ENCODE measurements at regions not wholly inside any gene's neighbourhood (a gene's known extent, or its start where the extent isn't known, plus 50 kb on each side); places are given as distances from the start of the nearest gene placed in this dataset.

GRCh38 chr2:224257156-224257555 is 144.8 kb downstream of the FAM124B start:
- H3K4me1 ChIP-seq (ENCODE audit: control insufficient read depth, extremely low read depth, insufficient read depth, low read length): no peaks in the 10 kb centered on the region
- no peak overlapping the region for H2AFZ ChIP-seq (ENCODE audit: low read depth, low read length)
- ChIA-PET CTCF (interaction anchor here (1.0 to 2.2 kb wide), 4 partner anchors 9 to 263 kb away, joined by 3 to 8 read pairs (median 6); no protein-coding TSS in a partner anchor), POLR2A (no interaction called here)
- H3K79me2 ChIP-seq (ENCODE audit: control insufficient read depth, insufficient read depth, low read length): no peaks in the 10 kb centered on the region
- H3K9me3 ChIP-seq (replicated peaks; ENCODE audit: control insufficient read depth, insufficient read depth, low read length): no peaks in the 10 kb centered on the region
- no peaks in the 10 kb centered on the region for H3K9me1 ChIP-seq (replicated peaks; ENCODE audit: control insufficient read depth, extremely low read depth, insufficient read depth, low read length)
- TF ChIP-seq POLR2AphosphoS5 (IDR thresholded peaks at IDR 0.05; ENCODE audit: insufficient read depth, low read depth, low read length): no peak
- TF ChIP-seq GATA2 (IDR thresholded peaks at IDR 0.05; ENCODE audit: insufficient read depth, insufficient read length, low read depth, low read length): no peak
- TF ChIP-seq JUN (IDR thresholded peaks at IDR 0.05; ENCODE audit: borderline replicate concordance, insufficient read depth, insufficient read length, low read depth): no peak
- TF ChIP-seq EZH2 (IDR thresholded peaks at IDR 0.05; ENCODE audit: borderline replicate concordance, low read depth, low read length, severe bottlenecking): no peak
- no peak for TF ChIP-seq POLR2A (IDR thresholded peaks at IDR 0.05; ENCODE audit: low read depth, low read length)
- no peak for TF ChIP-seq MYC (IDR thresholded peaks at IDR 0.05; ENCODE audit: low read depth, low read length)
- no peaks in the 10 kb centered on the region for H4K20me1 ChIP-seq (replicated peaks; ENCODE audit: control insufficient read depth, extremely low read depth, insufficient read depth, low read length)
- intact Hi-C loops (cut with micrococcal nuclease): no loop called here
- dilution Hi-C loops (cut with MboI; ENCODE audit: extremely low pct_ligation_motif_present, low sequenced_read_pairs): no loop called here
- BruUV-seq (replicated peaks): no TSS peak
- no peak overlapping the region for H3K27ac ChIP-seq (ENCODE audit: insufficient read depth, low read depth, low read length)
- FAIRE-seq (no peak), DNase-seq (ENCODE audit: low read depth, low spot score) (no peak)
- H3K4me2 ChIP-seq (ENCODE audit: insufficient read depth, low read length): no peak overlapping the region
- H3K4me3 ChIP-seq (replicated peaks in 1 of 3; ENCODE audit: insufficient read depth in 1 of 3, low read depth in 1 of 3, low read length in 3 of 3): no peak overlapping the region
- H3K9ac ChIP-seq (replicated peaks; ENCODE audit: extremely low read depth, insufficient read depth, low read length): no peak overlapping the region
- no peaks in the 10 kb centered on the region for H3K36me3 ChIP-seq (ENCODE audit: control insufficient read depth in 2 of 2, extremely low read depth in 1 of 2, insufficient read depth in 2 of 2, low read length in 2 of 2)
- H3K27me3 ChIP-seq (ENCODE audit: control insufficient read depth in 2 of 2, insufficient read depth in 2 of 2, low read length in 2 of 2): peaks cover 0 to 4% of the 10 kb centered on the region in 2 experiments

- BruUV-seq (replicated peaks): no TSS peak
- no peaks in the 10 kb centered on the region for H3K79me2 ChIP-seq (ENCODE audit: control insufficient read depth, insufficient read depth, low read length)
Measured at GRCh38 chr2:224253464-224253863, 148.4 kb downstream of the FAM124B start.

More at GRCh38 chr2:224253464-224253863, 148.4 kb downstream of the FAM124B start:
- Histone ChIP-seq H2AFZ (ENCODE audit: low read depth, low read length) (no peak overlapping the region), H3K27ac (ENCODE audit: insufficient read depth, low read depth, low read length) (no peak overlapping the region), H3K9me1 (replicated peaks; ENCODE audit: control insufficient read depth, extremely low read depth, insufficient read depth, low read length) (no peaks in the 10 kb centered on the region), H3K9me3 (replicated peaks; ENCODE audit: control insufficient read depth, insufficient read depth, low read length) (no peaks in the 10 kb centered on the region), H3K4me2 (ENCODE audit: insufficient read depth, low read length) (no peak overlapping the region), H3K4me1 (ENCODE audit: control insufficient read depth, extremely low read depth, insufficient read depth, low read length) (no peaks in the 10 kb centered on the region), H3K27me3 (ENCODE audit: control insufficient read depth in 2 of 2, insufficient read depth in 2 of 2, low read length in 2 of 2) (peaks cover 0 to 2% of the 10 kb centered on the region in 2 experiments), H3K9ac (replicated peaks; ENCODE audit: extremely low read depth, insufficient read depth, low read length) (no peak overlapping the region), H3K4me3 (replicated peaks in 1 of 3; ENCODE audit: insufficient read depth in 1 of 3, low read depth in 1 of 3, low read length in 3 of 3) (no peak overlapping the region), H3K36me3 (ENCODE audit: control insufficient read depth in 2 of 2, extremely low read depth in 1 of 2, insufficient read depth in 2 of 2, low read length in 2 of 2) (no peaks in the 10 kb centered on the region), H4K20me1 (replicated peaks; ENCODE audit: control insufficient read depth, extremely low read depth, insufficient read depth, low read length) (no peaks in the 10 kb centered on the region)
- DNase-seq (ENCODE audit: low read depth, low spot score) (no peak), FAIRE-seq (no peak)
- TF ChIP-seq GATA2 (IDR thresholded peaks at IDR 0.05; ENCODE audit: insufficient read depth, insufficient read length, low read depth, low read length) (no peak), FOS (IDR thresholded peaks at IDR 0.05; ENCODE audit: borderline replicate concordance, insufficient read depth, low read length) (no peak), CTCF (IDR thresholded peaks at IDR 0.05; ENCODE audit: extremely low read depth in 1 of 2, insufficient read depth in 1 of 2, low read depth in 1 of 2, low read length in 2 of 2) (no peak), POLR2A (IDR thresholded peaks at IDR 0.05; ENCODE audit: low read depth, low read length) (no peak), JUN (IDR thresholded peaks at IDR 0.05; ENCODE audit: borderline replicate concordance, insufficient read depth, insufficient read length, low read depth) (no peak), MYC (IDR thresholded peaks at IDR 0.05; ENCODE audit: low read depth, low read length) (no peak), POLR2AphosphoS5 (IDR thresholded peaks at IDR 0.05; ENCODE audit: insufficient read depth, low read depth, low read length) (no peak), EZH2 (IDR thresholded peaks at IDR 0.05; ENCODE audit: borderline replicate concordance, low read depth, low read length, severe bottlenecking) (no peak)
- TF ChIP-seq, protein P1, sequence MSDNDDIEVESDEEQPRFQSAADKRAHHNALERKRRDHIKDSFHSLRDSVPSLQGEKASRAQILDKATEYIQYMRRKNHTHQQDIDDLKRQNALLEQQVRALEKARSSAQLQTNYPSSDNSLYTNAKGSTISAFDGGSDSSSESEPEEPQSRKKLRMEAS (IDR thresholded peaks at IDR 0.05; ENCODE audit: insufficient read depth, insufficient read length): no peak
- CTCF ChIA-PET: no interaction called here
- intact Hi-C loops (cut with micrococcal nuclease): no loop called here
- POLR2A ChIA-PET: no interaction called here
- dilution Hi-C loops (cut with MboI; ENCODE audit: extremely low pct_ligation_motif_present, low sequenced_read_pairs): no loop called here

Measured in endothelial cell of umbilical vein (primary cell).